GM12878 (cell line): ENCODE measurements at regions not wholly inside any gene's neighbourhood (a gene's known extent, or its start where the extent isn't known, plus 50 kb on each side); places are given as distances from the start of the nearest gene placed in this dataset.

ENCODE experiments used
- ASH2L ChIP-seq: fragments of 300-600, 200-600 bp; sonication (generic); IDR thresholded peaks from 2 replicates; pipeline ENCODE4 v1.6.1; 2017; ENCODE audit warnings: low read depth, mild to moderate bottlenecking, borderline replicate concordance
- ATF7 ChIP-seq: fragments of 450-650 bp; IDR thresholded peaks from 2 replicates; pipeline ENCODE4 v1.6.1; 2016; ENCODE audit warnings: low read depth, mild to moderate bottlenecking
- BACH1 ChIP-seq: fragments of 450-650 bp; IDR thresholded peaks from 2 replicates; pipeline ENCODE4 v1.6.1; 2017; ENCODE audit warnings: mild to moderate bottlenecking, borderline replicate concordance
- BMI1 ChIP-seq: fragments of 450-650 bp; IDR thresholded peaks from 2 replicates; pipeline ENCODE4 v1.6.1; 2016; ENCODE audit warnings: mild to moderate bottlenecking, moderate library complexity, borderline replicate concordance
- IKZF2 ChIP-seq, 2 experiments: fragments of 450-650 bp; IDR thresholded peaks; 2 replicates each; pipeline ENCODE4 v1.6.1; 2017; ENCODE audit warnings: mild to moderate bottlenecking in 2 of 2, moderate library complexity in 2 of 2
- IRF5 ChIP-seq: fragments of 450-650 bp; IDR thresholded peaks from 2 replicates; pipeline ENCODE4 v1.6.1; 2017; ENCODE audit warnings: borderline replicate concordance
- JUNB ChIP-seq: IDR thresholded peaks from 2 replicates; pipeline ENCODE4 v1.6.1; 2016; ENCODE audit warnings: antibody characterized with exemption, mild to moderate bottlenecking
- MEF2B ChIP-seq: fragments of 450-650 bp; IDR thresholded peaks from 2 replicates; pipeline ENCODE4 v1.6.1; 2018; ENCODE audit warnings: mild to moderate bottlenecking, moderate library complexity; ENCODE audit not compliant: partially characterized antibody, poor library complexity, severe bottlenecking
- POLR2AphosphoS5 ChIP-seq: IDR thresholded peaks from 2 replicates; pipeline ENCODE4 v1.6.1; 2011; ENCODE audit warnings: mild to moderate bottlenecking, low read length, inconsistent platforms
- SPI1 ChIP-seq: IDR thresholded peaks from 2 replicates; pipeline ENCODE4 v1.6.1; 2011; ENCODE audit warnings: low read depth, mild to moderate bottlenecking, low read length, moderate library complexity, borderline replicate concordance; ENCODE audit not compliant: insufficient read depth
- TAF1 ChIP-seq: IDR thresholded peaks from 2 replicates; pipeline ENCODE4 v1.6.1; 2011; ENCODE audit warnings: mild to moderate bottlenecking, low read depth, low read length, borderline replicate concordance
- YBX1 ChIP-seq: fragments of 450-650 bp; IDR thresholded peaks from 2 replicates; pipeline ENCODE4 v1.6.1; 2016; ENCODE audit warnings: antibody characterized with exemption
- ZNF217 ChIP-seq: fragments of 450-650 bp; IDR thresholded peaks from 2 replicates; pipeline ENCODE4 v1.6.1; 2017; ENCODE audit warnings: antibody characterized with exemption, mild to moderate bottlenecking
- TF ChIP-seq, protein P1 (sequence below): fragments of 450-650 bp; conservative IDR thresholded peaks from 2 replicates; pipeline ENCODE4 v1.6.1; 2017; ENCODE audit warnings: mild to moderate bottlenecking, moderate library complexity

- TF ChIP-seq YBX1 (no peak), JUNB (no peak), ATF7 (no peak), BACH1 (no peak), TAF1 (no peak), SPI1 (no peak), IKZF2 (IDR thresholded peaks at IDR 0.05) (no peak), BMI1 (no peak), POLR2AphosphoS5 (no peak), ZNF217 (no peak), MEF2B (no peak), IRF5 (no peak), ASH2L (no peak)
- TF ChIP-seq, protein P1, sequence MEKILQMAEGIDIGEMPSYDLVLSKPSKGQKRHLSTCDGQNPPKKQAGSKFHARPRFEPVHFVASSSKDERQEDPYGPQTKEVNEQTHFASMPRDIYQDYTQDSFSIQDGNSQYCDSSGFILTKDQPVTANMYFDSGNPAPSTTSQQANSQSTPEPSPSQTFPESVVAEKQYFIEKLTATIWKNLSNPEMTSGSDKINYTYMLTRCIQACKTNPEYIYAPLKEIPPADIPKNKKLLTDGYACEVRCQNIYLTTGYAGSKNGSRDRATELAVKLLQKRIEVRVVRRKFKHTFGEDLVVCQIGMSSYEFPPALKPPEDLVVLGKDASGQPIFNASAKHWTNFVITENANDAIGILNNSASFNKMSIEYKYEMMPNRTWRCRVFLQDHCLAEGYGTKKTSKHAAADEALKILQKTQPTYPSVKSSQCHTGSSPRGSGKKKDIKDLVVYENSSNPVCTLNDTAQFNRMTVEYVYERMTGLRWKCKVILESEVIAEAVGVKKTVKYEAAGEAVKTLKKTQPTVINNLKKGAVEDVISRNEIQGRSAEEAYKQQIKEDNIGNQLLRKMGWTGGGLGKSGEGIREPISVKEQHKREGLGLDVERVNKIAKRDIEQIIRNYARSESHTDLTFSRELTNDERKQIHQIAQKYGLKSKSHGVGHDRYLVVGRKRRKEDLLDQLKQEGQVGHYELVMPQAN, result no peak
These were observed 255.2 kb downstream of the BUD13 start (continued) for GRCh38 chr11:116517584-116517983.
